PC-3 (cell line): ENCODE measurements at regions not wholly inside any gene's neighbourhood (a gene's known extent, or its start where the extent isn't known, plus 50 kb on each side); places are given as distances from the start of the nearest gene placed in this dataset.

Experiments used
- ATAC-seq: fragments of 200-7000 bp; cut with Tn5 transposase; 2 replicates; pipeline ENCODE4 v1.9.1; 2020; ENCODE audit warnings: mild to moderate bottlenecking, moderate library complexity
- BruUV-seq: library from RNA; stranded (reverse); fragments of 400-500 nt; replicated peaks from 2 replicates; lab custom pipeline; 2021; lab: Mats Ljungman, UMichigan
- CTCF ChIA-PET: fragments of 300-600 bp; sonication (Branson Sonifier 250); formaldehyde crosslinking; loops from one replicate; lab custom pipeline; 2022; ENCODE audit warnings: antibody characterized with exemption; lab: Charles Lee
- POLR2A ChIA-PET: fragments of 300-600 bp; sonication (Branson Sonifier 250); formaldehyde crosslinking; loops from one replicate; lab custom pipeline; 2022; ENCODE audit warnings: antibody characterized with exemption; ENCODE audit not compliant: unreplicated experiment; lab: Charles Lee
- DNase-seq: peaks from one replicate; pipeline ENCODE4 v3.0.0-alpha.2; 2015
- H2AFZ ChIP-seq: fragments of 300-600 bp; sonication (generic); 2 replicates; pipeline ENCODE4 v1.6.0; 2016; ENCODE audit warnings: antibody characterized with exemption, low read length
- H3F3A ChIP-seq: fragments of 300-600 bp; sonication (generic); one replicate; pipeline ENCODE4 v1.6.0; 2017; ENCODE audit warnings: antibody characterized with exemption, low read length, control low read depth, mild to moderate bottlenecking; ENCODE audit not compliant: unreplicated experiment
- H3K27ac ChIP-seq: fragments of 300-600 bp; sonication (generic); 2 replicates; pipeline ENCODE4 v1.5.1; 2016; ENCODE audit warnings: mild to moderate bottlenecking, low read length
- H3K27me3 ChIP-seq: fragments of 300-600 bp; sonication (generic); 2 replicates; pipeline ENCODE4 v1.6.1; 2016; ENCODE audit warnings: low read length, mixed read lengths
- H3K36me3 ChIP-seq: fragments of 300-600 bp; sonication (generic); 2 replicates; pipeline ENCODE4 v1.6.1; 2016; ENCODE audit warnings: low read depth, mixed run types, low read length, mixed read lengths
- H3K4me1 ChIP-seq: fragments of 300-600 bp; sonication (generic); 2 replicates; pipeline ENCODE4 v1.5.1; 2016; ENCODE audit warnings: low read length; ENCODE audit not compliant: insufficient read depth
- H3K4me2 ChIP-seq: fragments of 300-600 bp; sonication (generic); 2 replicates; pipeline ENCODE4 v1.6.0; 2016; ENCODE audit warnings: low read length
- H3K4me3 ChIP-seq: fragments of 300-600 bp; sonication (generic); 2 replicates; pipeline ENCODE4 v1.5.1; 2016; ENCODE audit warnings: mild to moderate bottlenecking, low read length, mixed read lengths
- H3K79me2 ChIP-seq: fragments of 300-600 bp; sonication (generic); 2 replicates; pipeline ENCODE4 v1.6.1; 2017; ENCODE audit warnings: low read length, mixed read lengths
- H3K9ac ChIP-seq: fragments of 300-600 bp; sonication (generic); 2 replicates; pipeline ENCODE4 v1.6.0; 2016; ENCODE audit warnings: mild to moderate bottlenecking, low read length
- H3K9me2 ChIP-seq: fragments of 300-600 bp; sonication (generic); replicated peaks from 2 replicates; pipeline ENCODE4 v1.6.1; 2016; ENCODE audit warnings: mixed run types, low read length, mixed read lengths
- H3K9me3 ChIP-seq: fragments of 300-600 bp; sonication (generic); 2 replicates; pipeline ENCODE4 v1.6.1; 2016; ENCODE audit warnings: low read length, mixed read lengths
- H4K20me1 ChIP-seq: fragments of 300-600 bp; sonication (generic); 2 replicates; pipeline ENCODE4 v1.6.1; 2016; ENCODE audit warnings: low read length, mixed read lengths
- CTCF ChIP-seq: fragments of 300-600 bp; sonication (generic); conservative IDR thresholded peaks from 2 replicates; pipeline ENCODE4 v1.5.1; 2017; ENCODE audit warnings: antibody characterized with exemption, low read depth, mild to moderate bottlenecking, low read length
- EZH2 ChIP-seq: fragments of 300-600 bp; sonication (generic); IDR thresholded peaks from one replicate; pipeline ENCODE4 v1.6.1; 2017; ENCODE audit warnings: antibody characterized with exemption, mild to moderate bottlenecking, low read length; ENCODE audit not compliant: unreplicated experiment
- EZH2phosphoT487 ChIP-seq: fragments of 300-600 bp; sonication (generic); IDR thresholded peaks from 2 replicates; pipeline ENCODE4 v1.6.1; 2018; ENCODE audit warnings: mild to moderate bottlenecking, antibody characterized with exemption, low read length, borderline replicate concordance
- intact Hi-C: fragments of 100-400 bp; cut with micrococcal nuclease; formaldehyde crosslinking; loops from 2 replicates; pipeline ENCODE4 v1.9.0; 2023

GRCh38 chr7:114823290-114823689, 98.6 kb upstream of the MDFIC start:
- no TSS peak for BruUV-seq
- DNase-seq (peak; percentile 5), ATAC-seq (no peak)
- POLR2A ChIA-PET: no interaction called here
- Histone ChIP-seq H3F3A (no peaks in the 10 kb centered on the region), H3K4me1 (peaks cover 40% of the 10 kb centered on the region), H2AFZ (no peak overlapping the region), H3K27ac (peak overlapping the region; percentile 14), H3K27me3 (no peaks in the 10 kb centered on the region), H3K4me3 (no peak overlapping the region), H4K20me1 (no peaks in the 10 kb centered on the region), H3K9me3 (no peaks in the 10 kb centered on the region), H3K4me2 (no peak overlapping the region), H3K36me3 (no peaks in the 10 kb centered on the region), H3K9me2 (no peaks in the 10 kb centered on the region), H3K79me2 (no peaks in the 10 kb centered on the region), H3K9ac (no peak overlapping the region)
- intact Hi-C loops: no loop called here
- TF ChIP-seq EZH2phosphoT487 (no peak), CTCF (no peak), EZH2 (no peak)
- CTCF ChIA-PET: no interaction called here

- no peaks in the 10 kb centered on the region for H4K20me1 ChIP-seq
- DNase-seq: no peak
- no peak for ATAC-seq
- H3K79me2 ChIP-seq: no peaks in the 10 kb centered on the region
- no peaks in the 10 kb centered on the region for H3K9me2 ChIP-seq
- intact Hi-C loops: no loop called here
- POLR2A ChIA-PET: no interaction called here
- no peaks in the 10 kb centered on the region for H3F3A ChIP-seq
- BruUV-seq: no TSS peak
- no peak overlapping the region for H3K4me3 ChIP-seq
- H3K9ac ChIP-seq: no peak overlapping the region
- H3K27ac ChIP-seq: no peak overlapping the region
- H3K4me2 ChIP-seq: no peak overlapping the region
- CTCF ChIA-PET: no interaction called here
- no peaks in the 10 kb centered on the region for H3K36me3 ChIP-seq
- H3K4me1 ChIP-seq: peaks cover 21% of the 10 kb centered on the region
- TF ChIP-seq EZH2 (no peak), EZH2phosphoT487 (no peak), CTCF (no peak; the same call in 1 of the 2 replicates)
- H2AFZ ChIP-seq: no peak overlapping the region
- no peaks in the 10 kb centered on the region for H3K9me3 ChIP-seq
- no peaks in the 10 kb centered on the region for H3K27me3 ChIP-seq
Observed at GRCh38 chr7:114825423-114825951, 96.4 kb upstream of the MDFIC start.

- intact Hi-C loops: no loop called here
- Histone ChIP-seq H3K9ac (no peak overlapping the region), H3K27me3 (no peaks in the 10 kb centered on the region), H3K36me3 (no peaks in the 10 kb centered on the region), H4K20me1 (no peaks in the 10 kb centered on the region), H3K4me3 (no peak overlapping the region), H3K4me1 (no peaks in the 10 kb centered on the region), H3K9me3 (no peaks in the 10 kb centered on the region), H3F3A (no peaks in the 10 kb centered on the region), H2AFZ (no peak overlapping the region), H3K79me2 (no peaks in the 10 kb centered on the region), H3K4me2 (no peak overlapping the region), H3K27ac (no peak overlapping the region), H3K9me2 (no peaks in the 10 kb centered on the region)
- TF ChIP-seq CTCF (no peak), EZH2 (no peak), EZH2phosphoT487 (no peak)
- no peak for DNase-seq
- no peak for ATAC-seq
- no TSS peak for BruUV-seq
- ChIA-PET POLR2A (no interaction called here), CTCF (no interaction called here)
Observed at GRCh38 chr7:114830952-114831351, 90.9 kb upstream of the MDFIC start.
